Liver (tissue), 8 donors: ENCODE measurements at regions not wholly inside any gene's neighbourhood (a gene's known extent, or its start where the extent isn't known, plus 50 kb on each side); places are given as distances from the start of the nearest gene placed in this dataset.

Source experiments
- DNase-seq: peaks from one replicate; pipeline ENCODE4 v3.0.0-alpha.2; 2017; ENCODE audit warnings: low spot score
- H3K27ac ChIP-seq, 2 donors: one replicate each; pipeline ENCODE4 v1.7.0; 2013; ENCODE audit warnings: inconsistent platforms in 2 of 2, low read length in 2 of 2, control low read depth in 1 of 2, low read depth in 1 of 2, mild to moderate bottlenecking in 1 of 2
- H3K27me3 ChIP-seq, 4 donors: one replicate each; pipeline versions ENCODE4 v1.6.1 to v1.7.0; 2013; ENCODE audit warnings: low read length in 3 of 4, inconsistent platforms in 1 of 4, mild to moderate bottlenecking in 1 of 4, moderate library complexity in 1 of 4; ENCODE audit not compliant: control insufficient read depth in 4 of 4, insufficient read depth in 4 of 4
- H3K36me3 ChIP-seq, 4 donors: one replicate each; pipeline versions ENCODE4 v1.6.1 to v1.7.0; 2013; ENCODE audit warnings: low read length in 3 of 4, mild to moderate bottlenecking in 3 of 4, low read depth in 1 of 4, moderate library complexity in 1 of 4; ENCODE audit not compliant: control insufficient read depth in 4 of 4, insufficient read depth in 3 of 4
- H3K4me1 ChIP-seq, 4 donors: one replicate each; pipeline versions ENCODE4 v1.6.1 to v1.7.0; 2013; ENCODE audit warnings: low read length in 3 of 4, mild to moderate bottlenecking in 3 of 4, moderate library complexity in 1 of 4; ENCODE audit not compliant: control insufficient read depth in 4 of 4, insufficient read depth in 4 of 4
- H3K4me3 ChIP-seq, 3 donors: one replicate each; pipeline versions ENCODE4 v1.6.1 to v1.7.0; 2013; ENCODE audit warnings: low read length in 3 of 3, control low read depth in 1 of 3, low read depth in 1 of 3, mild to moderate bottlenecking in 1 of 3
- H3K9ac ChIP-seq, 2 donors: one replicate each; pipeline ENCODE4 v1.7.0; 2013; ENCODE audit warnings: low read length in 2 of 2, mild to moderate bottlenecking in 2 of 2, moderate library complexity in 2 of 2, control low read depth in 1 of 2, low read depth in 1 of 2
- H3K9me3 ChIP-seq, 4 donors: one replicate each; pipeline versions ENCODE4 v1.6.1 to v1.7.0; 2013; ENCODE audit warnings: low read length in 3 of 4; ENCODE audit not compliant: control insufficient read depth in 4 of 4
- CTCF ChIP-seq: fragments of 150-350 bp; IDR thresholded peaks from 2 replicates; pipeline ENCODE4 v1.5.1; 2017; ENCODE audit warnings: improper control_type of control experiment, low read depth, low read length; ENCODE audit not compliant: missing input control
- EGR1 ChIP-seq, 2 donors: IDR thresholded peaks; 2 replicates each; pipeline ENCODE4 v1.6.1; 2016 to 2018; ENCODE audit warnings: antibody characterized with exemption in 2 of 2, low read depth in 2 of 2
- FOXA1 ChIP-seq: IDR thresholded peaks from 2 replicates; pipeline ENCODE4 v1.6.1; 2016; ENCODE audit warnings: antibody characterized with exemption
- FOXA2 ChIP-seq: IDR thresholded peaks from 2 replicates; pipeline ENCODE4 v1.6.1; 2016; ENCODE audit warnings: antibody characterized with exemption
- GABPA ChIP-seq, 2 donors: IDR thresholded peaks in 1 of 2; conservative IDR thresholded peaks in 1 of 2; 2 replicates each; pipeline ENCODE4 v1.6.1; 2016; ENCODE audit warnings: antibody characterized with exemption in 2 of 2, mild to moderate bottlenecking in 1 of 2, moderate library complexity in 1 of 2
- HNF4A ChIP-seq, 2 donors: conservative IDR thresholded peaks; 2 replicates each; pipeline ENCODE4 v1.6.1; 2016; ENCODE audit warnings: antibody characterized with exemption in 2 of 2, mild to moderate bottlenecking in 2 of 2
- NR2F2 ChIP-seq: IDR thresholded peaks from 2 replicates; pipeline ENCODE4 v1.6.1; 2016; ENCODE audit warnings: antibody characterized with exemption
- RXRA ChIP-seq, 2 donors: IDR thresholded peaks; 2 replicates each; pipeline ENCODE4 v1.6.1; 2017 to 2018; ENCODE audit warnings: antibody characterized with exemption in 2 of 2, mild to moderate bottlenecking in 1 of 2
- SP1 ChIP-seq: IDR thresholded peaks from 2 replicates; pipeline ENCODE4 v1.6.1; 2018; ENCODE audit warnings: antibody characterized with exemption, mild to moderate bottlenecking
- YY1 ChIP-seq: IDR thresholded peaks from 2 replicates; pipeline ENCODE4 v1.6.1; 2016; ENCODE audit warnings: antibody characterized with exemption, mild to moderate bottlenecking
- WGBS: extraction: QIAGEN DNeasy Blood & Tissue Kit; methylation state at CpG from one replicate; pipeline ENCODE4 v1.1.7; 2013; 5-methylcytosine and 5-hydroxymethylcytosine counted together
- TF ChIP-seq, protein P1 (sequence below): IDR thresholded peaks from 2 replicates; pipeline ENCODE4 v1.6.1; 2016; ENCODE audit warnings: antibody characterized with exemption
- TF ChIP-seq, protein P2 (sequence below): IDR thresholded peaks from 2 replicates; pipeline ENCODE4 v1.6.1; 2016; ENCODE audit warnings: antibody characterized with exemption, mild to moderate bottlenecking
- donor health status: healthy.
- donor health status: healthy.
- donor health status: healthy.
- donor health status: healthy.
- donor health status: healthy.

- Histone ChIP-seq H3K36me3 (no peaks in the 10 kb centered on the region), H3K4me1 (no peaks in the 10 kb centered on the region), H3K9me3 (no peaks in the 10 kb centered on the region), H3K27me3 (no peaks in the 10 kb centered on the region), H3K9ac (no peak overlapping the region), H3K4me3 (no peak overlapping the region), H3K27ac (no peak overlapping the region)
- TF ChIP-seq EGR1 (IDR thresholded peaks at IDR 0.05; ENCODE audit: low read depth in 2 of 2) (no peak), FOXA2 (no peak), SP1 (no peak), GABPA (IDR thresholded peaks at IDR 0.05 in 1 of 2, conservative IDR thresholded peaks at IDR 0.05 in 1 of 2) (no peak), RXRA (IDR thresholded peaks at IDR 0.05) (no peak), HNF4A (conservative IDR thresholded peaks at IDR 0.05) (no peak), NR2F2 (no peak), FOXA1 (no peak), YY1 (no peak), CTCF (no peak)
- TF ChIP-seq, protein P1, sequence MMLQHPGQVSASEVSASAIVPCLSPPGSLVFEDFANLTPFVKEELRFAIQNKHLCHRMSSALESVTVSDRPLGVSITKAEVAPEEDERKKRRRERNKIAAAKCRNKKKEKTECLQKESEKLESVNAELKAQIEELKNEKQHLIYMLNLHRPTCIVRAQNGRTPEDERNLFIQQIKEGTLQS = no peak
- TF ChIP-seq, protein P2, sequence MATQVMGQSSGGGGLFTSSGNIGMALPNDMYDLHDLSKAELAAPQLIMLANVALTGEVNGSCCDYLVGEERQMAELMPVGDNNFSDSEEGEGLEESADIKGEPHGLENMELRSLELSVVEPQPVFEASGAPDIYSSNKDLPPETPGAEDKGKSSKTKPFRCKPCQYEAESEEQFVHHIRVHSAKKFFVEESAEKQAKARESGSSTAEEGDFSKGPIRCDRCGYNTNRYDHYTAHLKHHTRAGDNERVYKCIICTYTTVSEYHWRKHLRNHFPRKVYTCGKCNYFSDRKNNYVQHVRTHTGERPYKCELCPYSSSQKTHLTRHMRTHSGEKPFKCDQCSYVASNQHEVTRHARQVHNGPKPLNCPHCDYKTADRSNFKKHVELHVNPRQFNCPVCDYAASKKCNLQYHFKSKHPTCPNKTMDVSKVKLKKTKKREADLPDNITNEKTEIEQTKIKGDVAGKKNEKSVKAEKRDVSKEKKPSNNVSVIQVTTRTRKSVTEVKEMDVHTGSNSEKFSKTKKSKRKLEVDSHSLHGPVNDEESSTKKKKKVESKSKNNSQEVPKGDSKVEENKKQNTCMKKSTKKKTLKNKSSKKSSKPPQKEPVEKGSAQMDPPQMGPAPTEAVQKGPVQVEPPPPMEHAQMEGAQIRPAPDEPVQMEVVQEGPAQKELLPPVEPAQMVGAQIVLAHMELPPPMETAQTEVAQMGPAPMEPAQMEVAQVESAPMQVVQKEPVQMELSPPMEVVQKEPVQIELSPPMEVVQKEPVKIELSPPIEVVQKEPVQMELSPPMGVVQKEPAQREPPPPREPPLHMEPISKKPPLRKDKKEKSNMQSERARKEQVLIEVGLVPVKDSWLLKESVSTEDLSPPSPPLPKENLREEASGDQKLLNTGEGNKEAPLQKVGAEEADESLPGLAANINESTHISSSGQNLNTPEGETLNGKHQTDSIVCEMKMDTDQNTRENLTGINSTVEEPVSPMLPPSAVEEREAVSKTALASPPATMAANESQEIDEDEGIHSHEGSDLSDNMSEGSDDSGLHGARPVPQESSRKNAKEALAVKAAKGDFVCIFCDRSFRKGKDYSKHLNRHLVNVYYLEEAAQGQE = no peak
- WGBS = 91% methylated on average over 3 of the region's 3 CpGs
- DNase-seq = no peak
These were observed 490.5 kb upstream of the CDH5 start for GRCh38 chr16:65876056-65876408.

GRCh38 chr16:65875381-65876055 is 491.0 kb upstream of the CDH5 start:
- Histone ChIP-seq H3K4me3 (no peak overlapping the region), H3K9ac (no peak overlapping the region)
- TF ChIP-seq, protein P2 = no peak
- TF ChIP-seq, protein P1 = no peak
- TF ChIP-seq HNF4A (conservative IDR thresholded peaks at IDR 0.05) = no peak
- no peak for TF ChIP-seq FOXA2
- no peak for TF ChIP-seq RXRA (IDR thresholded peaks at IDR 0.05)
- TF ChIP-seq CTCF = no peak

More at GRCh38 chr16:65875381-65876055, 491.0 kb upstream of the CDH5 start:
- H3K9me3 ChIP-seq = no peaks in the 10 kb centered on the region
- WGBS = 81% methylated on average over 6 of the region's 6 CpGs
- no peak for DNase-seq
- H3K27me3 ChIP-seq = no peaks in the 10 kb centered on the region
- H3K27ac ChIP-seq = no peak overlapping the region
- no peaks in the 10 kb centered on the region for H3K36me3 ChIP-seq
- H3K4me1 ChIP-seq = no peaks in the 10 kb centered on the region
